Adrenal gland (tissue), 9 donors: ENCODE measurements at regions not wholly inside any gene's neighbourhood (a gene's known extent, or its start where the extent isn't known, plus 50 kb on each side); places are given as distances from the start of the nearest gene placed in this dataset.
"Not testable (repeated sequence)": the region's sequence is repeated elsewhere in the genome, so short reads cannot be mapped to it uniquely, and the experiment has no call there.

Source experiments
- DNase-seq, 7 donors: peaks; one replicate each; pipeline ENCODE4 v3.0.0-alpha.2; 2019 to 2020
- H3K27ac ChIP-seq, 5 donors: fragments of 200-600 bp; sonication (generic) in 4 of 5; 1 replicate in 3 of 5; 2 replicates in 2 of 5; pipeline versions ENCODE4 v1.5.1 to v1.8.0; 2016 to 2020; ENCODE audit warnings: mild to moderate bottlenecking in 1 of 5
- H3K27me3 ChIP-seq: fragments of 200-600 bp; 2 replicates; pipeline ENCODE4 v1.8.0; 2021
- H3K36me3 ChIP-seq, 2 donors: fragments of 200-600 bp; replicated peaks in 1 of 2; 1 replicate in 1 of 2; 2 replicates in 1 of 2; pipeline versions ENCODE4 v1.5.1 to v1.8.0; 2018 to 2022
- H3K4me1 ChIP-seq, 2 donors: fragments of 200-600 bp; replicated peaks in 1 of 2; 1 replicate in 1 of 2; 2 replicates in 1 of 2; pipeline versions ENCODE4 v1.5.1 to v1.8.0; 2018 to 2021
- H3K4me3 ChIP-seq, 4 donors: fragments of 200-600 bp; sonication (generic) in 3 of 4; one replicate each; pipeline ENCODE4 v1.5.1; 2016 to 2018
- H3K9me3 ChIP-seq, 3 donors: fragments of 200-600 bp; sonication (generic) in 1 of 3; replicated peaks in 1 of 3; 1 replicate in 2 of 3; 2 replicates in 1 of 3; pipeline versions ENCODE4 v1.5.1 to v1.8.0; 2016 to 2021
- POLR2A ChIP-seq, 2 donors: fragments of 450-650 bp; IDR thresholded peaks; one replicate each; pipeline ENCODE4 v1.6.1; 2017; ENCODE audit warnings: antibody characterized with exemption in 2 of 2, mild to moderate bottlenecking in 2 of 2, moderate library complexity in 1 of 2
- WGBS, 4 donors: extraction: QIAGEN DNeasy Blood & Tissue Kit in 2 of 4; methylation state at CpG; one replicate each; pipeline versions ENCODE4 v1.1.5 to v1.1.7; 2013 to 2017; 5-methylcytosine and 5-hydroxymethylcytosine counted together
- intact Hi-C, 2 donors: fragments of 100-400 bp; cut with DNase I; formaldehyde crosslinking; loops; one replicate each; pipeline versions ENCODE4 v1.14.1 to v1.15.0; 2022 to 2023
- TF ChIP-seq, protein P1 (sequence below), 6 experiments: fragments of 450-650 bp in 4 of 6; fragments of 200-600 bp in 2 of 6; sonication (generic) in 1 of 6; IDR thresholded peaks; 1 replicate in 5 of 6; 2 replicates in 1 of 6; pipeline versions ENCODE4 v1.5.1 to v1.8.0; 2016 to 2021; ENCODE audit warnings: antibody characterized with exemption in 6 of 6, mild to moderate bottlenecking in 2 of 6, moderate library complexity in 1 of 6
- donor health status: healthy with polysubstance abuse.
- donor health status: Bipolar disorder and iron deficiency.
- donor health status: DM: yes; HTN: yes; CAD: no.
- donor health status: DM: no; HTN: no; CAD: no.
- donor health status: DM: no; HTN: no; CAD: no.

DNA sequence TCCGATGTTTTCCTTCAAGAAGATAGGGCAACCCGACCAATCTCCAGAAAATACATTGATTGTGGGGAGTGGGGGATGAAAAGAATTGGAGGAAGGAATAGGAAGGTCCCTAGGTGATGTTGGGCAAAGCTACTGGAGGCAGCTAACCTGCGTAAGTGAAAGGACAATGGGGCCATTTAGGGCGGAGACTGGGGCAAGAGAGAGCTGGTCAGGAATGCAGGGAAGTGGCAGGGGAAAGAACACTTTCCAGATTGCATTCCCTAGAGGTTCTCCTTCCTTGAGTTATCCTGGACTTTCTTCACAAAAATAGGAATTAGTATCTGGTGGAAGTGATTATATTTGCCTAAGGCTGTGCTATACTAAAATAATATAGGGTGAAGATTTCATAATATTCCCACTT, 151.8 kb upstream of the HMGA2 start:
- TF ChIP-seq, protein P1, sequence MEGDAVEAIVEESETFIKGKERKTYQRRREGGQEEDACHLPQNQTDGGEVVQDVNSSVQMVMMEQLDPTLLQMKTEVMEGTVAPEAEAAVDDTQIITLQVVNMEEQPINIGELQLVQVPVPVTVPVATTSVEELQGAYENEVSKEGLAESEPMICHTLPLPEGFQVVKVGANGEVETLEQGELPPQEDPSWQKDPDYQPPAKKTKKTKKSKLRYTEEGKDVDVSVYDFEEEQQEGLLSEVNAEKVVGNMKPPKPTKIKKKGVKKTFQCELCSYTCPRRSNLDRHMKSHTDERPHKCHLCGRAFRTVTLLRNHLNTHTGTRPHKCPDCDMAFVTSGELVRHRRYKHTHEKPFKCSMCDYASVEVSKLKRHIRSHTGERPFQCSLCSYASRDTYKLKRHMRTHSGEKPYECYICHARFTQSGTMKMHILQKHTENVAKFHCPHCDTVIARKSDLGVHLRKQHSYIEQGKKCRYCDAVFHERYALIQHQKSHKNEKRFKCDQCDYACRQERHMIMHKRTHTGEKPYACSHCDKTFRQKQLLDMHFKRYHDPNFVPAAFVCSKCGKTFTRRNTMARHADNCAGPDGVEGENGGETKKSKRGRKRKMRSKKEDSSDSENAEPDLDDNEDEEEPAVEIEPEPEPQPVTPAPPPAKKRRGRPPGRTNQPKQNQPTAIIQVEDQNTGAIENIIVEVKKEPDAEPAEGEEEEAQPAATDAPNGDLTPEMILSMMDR (IDR thresholded peaks at IDR 0.05) = no peak
- no peak for TF ChIP-seq POLR2A (IDR thresholded peaks at IDR 0.05)
- peaks cover 5% of the 10 kb centered on the region for H3K27me3 ChIP-seq
- no peak for DNase-seq
- WGBS, 4 donors = 83 to 91% (median 90%) methylated on average over 4 of the region's 4 CpGs
- no peak overlapping the region for H3K4me3 ChIP-seq
- no peaks in the 10 kb centered on the region for H3K36me3 ChIP-seq
- H3K4me1 ChIP-seq = no peaks in the 10 kb centered on the region
- no peak overlapping the region for H3K27ac ChIP-seq
- intact Hi-C loops = no loop called here
- no peaks in the 10 kb centered on the region for H3K9me3 ChIP-seq

DNA sequence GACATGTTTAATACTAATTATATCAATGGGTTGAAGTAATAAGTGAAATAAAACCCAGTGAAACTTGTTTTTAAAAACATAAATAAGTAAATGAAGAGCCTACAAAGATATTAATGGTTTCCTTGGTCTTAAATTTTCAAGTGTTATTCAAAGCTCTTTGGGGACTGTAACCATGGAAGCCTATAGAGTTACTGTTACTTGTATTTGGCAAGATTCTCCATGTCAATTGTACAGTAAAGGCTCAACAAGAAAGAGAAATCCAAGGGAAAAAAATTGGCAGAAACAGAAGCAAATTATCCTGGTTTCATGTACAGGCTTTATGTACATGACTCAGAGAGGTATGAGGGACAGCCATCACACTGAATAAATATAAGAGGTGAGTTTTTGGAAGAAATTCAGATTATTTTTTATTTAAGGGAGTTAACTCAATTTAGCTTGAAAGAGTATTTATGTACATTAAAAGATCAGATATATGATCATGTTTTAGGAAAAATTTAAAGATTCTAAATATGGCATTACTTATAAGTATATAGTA, 151.1 kb upstream of the HMGA2 start:
- intact Hi-C loops = no loop called here
- no peak overlapping the region for H3K27ac ChIP-seq
- H3K27me3 ChIP-seq = peaks cover 5% of the 10 kb centered on the region
- no peaks in the 10 kb centered on the region for H3K36me3 ChIP-seq
- no peaks in the 10 kb centered on the region for H3K9me3 ChIP-seq
- no peak overlapping the region for H3K4me3 ChIP-seq
- H3K4me1 ChIP-seq = no peaks in the 10 kb centered on the region
- TF ChIP-seq, protein P1 (IDR thresholded peaks at IDR 0.05) = no peak
- TF ChIP-seq POLR2A (IDR thresholded peaks at IDR 0.05) = no peak
- DNase-seq = no peak

DNA sequence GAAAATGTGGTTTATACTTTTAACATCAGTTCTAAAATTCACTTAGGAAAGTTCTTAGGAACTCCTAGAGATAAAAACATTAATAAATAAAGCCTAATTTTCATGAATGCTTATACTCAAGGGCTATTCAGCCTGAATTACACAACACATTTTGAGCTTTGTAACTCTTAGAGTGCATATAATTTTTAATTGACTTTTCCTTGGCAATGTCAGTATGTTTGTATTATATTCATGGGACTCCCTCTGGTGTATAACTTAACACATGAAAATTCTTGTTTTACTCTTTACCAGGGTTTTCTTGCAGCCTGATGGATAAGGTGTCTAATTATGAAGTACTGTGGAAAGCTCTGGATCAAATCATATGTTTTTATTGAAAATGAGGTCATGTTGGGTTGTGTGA, 150.6 kb upstream of the HMGA2 start:
- intact Hi-C loops = no loop called here
- no peaks in the 10 kb centered on the region for H3K9me3 ChIP-seq

DNA sequence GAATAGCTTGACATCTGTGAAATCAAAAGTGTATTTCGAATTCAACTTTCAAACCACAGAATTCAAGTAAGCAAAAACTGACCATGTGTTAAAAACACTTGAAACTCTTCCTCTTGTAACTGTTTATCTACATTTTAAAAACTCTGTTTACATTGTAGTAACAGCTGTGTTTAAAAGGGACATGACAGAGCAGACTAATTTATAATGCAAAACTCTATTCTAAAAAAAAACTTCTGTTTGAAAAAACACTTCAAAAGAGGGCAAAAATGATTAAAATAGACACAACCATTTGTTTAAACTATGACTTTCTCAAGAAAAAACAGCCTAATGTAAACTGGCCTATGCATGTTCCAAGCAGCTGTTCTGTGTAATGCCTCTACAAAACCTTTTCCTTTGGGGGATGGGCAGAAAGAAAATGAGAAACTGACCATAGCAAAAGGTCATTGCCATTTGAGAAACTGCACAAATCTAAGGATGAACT, 149.1 kb upstream of the HMGA2 start:
- WGBS, 4 donors = 59 to 67% (median 62%) methylated on average over 1 of the region's 1 CpG
- Histone ChIP-seq H3K9me3 (no peaks in the 10 kb centered on the region), H3K4me3 (no peak overlapping the region), H3K27me3 (no peaks in the 10 kb centered on the region), H3K4me1 (no peaks in the 10 kb centered on the region), H3K27ac (no peak overlapping the region), H3K36me3 (no peaks in the 10 kb centered on the region)
- intact Hi-C loops = no loop called here
- DNase-seq = no peak
- no peak for TF ChIP-seq POLR2A (IDR thresholded peaks at IDR 0.05)
- TF ChIP-seq, protein P1 (IDR thresholded peaks at IDR 0.05) = no peak

More for the DNA sequence above, 150.6 kb upstream of the HMGA2 start:
- H3K36me3 ChIP-seq = no peaks in the 10 kb centered on the region
- no peak for TF ChIP-seq POLR2A (IDR thresholded peaks at IDR 0.05)
- TF ChIP-seq, protein P1 (IDR thresholded peaks at IDR 0.05) = no peak
- DNase-seq = no peak
- no peak overlapping the region for H3K27ac ChIP-seq
- peaks cover 5% of the 10 kb centered on the region for H3K27me3 ChIP-seq
- H3K4me3 ChIP-seq = no peak overlapping the region
- H3K4me1 ChIP-seq = no peaks in the 10 kb centered on the region

DNA sequence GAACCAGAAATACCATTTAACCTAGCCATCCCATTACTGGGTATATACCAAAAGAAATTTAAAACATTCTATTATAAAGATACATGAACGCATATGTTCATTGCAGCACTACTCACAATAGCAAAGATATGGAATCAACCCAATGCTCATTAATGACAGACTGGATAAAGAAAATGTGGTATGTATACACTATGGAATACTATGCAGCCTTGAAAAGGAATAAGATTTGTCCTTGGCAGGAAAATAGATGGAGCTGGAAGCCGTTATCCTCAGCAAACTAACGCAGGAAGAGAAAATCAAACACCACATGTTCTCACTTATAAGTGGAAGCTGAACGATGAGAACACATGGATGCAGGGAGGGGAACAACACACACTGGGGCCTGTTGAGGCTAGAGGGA, 146.1 kb upstream of the HMGA2 start:
- intact Hi-C loops = not testable (repeated sequence)

More for the DNA sequence above, 146.1 kb upstream of the HMGA2 start:
- not testable (repeated sequence) for H3K4me3 ChIP-seq, H3K27me3 ChIP-seq, H3K9me3 ChIP-seq, H3K4me1 ChIP-seq, H3K36me3 ChIP-seq, DNase-seq, H3K27ac ChIP-seq
- WGBS, 4 donors = 88 to 98% (median 90%) methylated on average over 4 of the region's 4 CpGs
